H1 (cell line): ENCODE measurements at regions not wholly inside any gene's neighbourhood (a gene's known extent, or its start where the extent isn't known, plus 50 kb on each side); places are given as distances from the start of the nearest gene placed in this dataset.

ENCODE experiments used
- CREB1 ChIP-seq: IDR thresholded peaks from 2 replicates; pipeline ENCODE4 v1.6.1; 2012; ENCODE audit warnings: inconsistent platforms
- TF ChIP-seq, protein P1 (sequence below), 3 experiments: IDR thresholded peaks; 1 replicate in 2 of 3; 2 replicates in 1 of 3; pipeline versions ENCODE4 v1.5.1 to v1.6.1; 2011; ENCODE audit warnings: low read length in 3 of 3, mild to moderate bottlenecking in 3 of 3, inconsistent platforms in 2 of 3, low read depth in 1 of 3, moderate library complexity in 1 of 3; ENCODE audit not compliant: insufficient read depth in 1 of 3; ENCODE audit errors: control extremely low read depth in 1 of 3

GRCh38 chr22:44391015-44391414 is 78.3 kb upstream of the SHISAL1 start:
- no peak for TF ChIP-seq CREB1
- TF ChIP-seq, protein P1, sequence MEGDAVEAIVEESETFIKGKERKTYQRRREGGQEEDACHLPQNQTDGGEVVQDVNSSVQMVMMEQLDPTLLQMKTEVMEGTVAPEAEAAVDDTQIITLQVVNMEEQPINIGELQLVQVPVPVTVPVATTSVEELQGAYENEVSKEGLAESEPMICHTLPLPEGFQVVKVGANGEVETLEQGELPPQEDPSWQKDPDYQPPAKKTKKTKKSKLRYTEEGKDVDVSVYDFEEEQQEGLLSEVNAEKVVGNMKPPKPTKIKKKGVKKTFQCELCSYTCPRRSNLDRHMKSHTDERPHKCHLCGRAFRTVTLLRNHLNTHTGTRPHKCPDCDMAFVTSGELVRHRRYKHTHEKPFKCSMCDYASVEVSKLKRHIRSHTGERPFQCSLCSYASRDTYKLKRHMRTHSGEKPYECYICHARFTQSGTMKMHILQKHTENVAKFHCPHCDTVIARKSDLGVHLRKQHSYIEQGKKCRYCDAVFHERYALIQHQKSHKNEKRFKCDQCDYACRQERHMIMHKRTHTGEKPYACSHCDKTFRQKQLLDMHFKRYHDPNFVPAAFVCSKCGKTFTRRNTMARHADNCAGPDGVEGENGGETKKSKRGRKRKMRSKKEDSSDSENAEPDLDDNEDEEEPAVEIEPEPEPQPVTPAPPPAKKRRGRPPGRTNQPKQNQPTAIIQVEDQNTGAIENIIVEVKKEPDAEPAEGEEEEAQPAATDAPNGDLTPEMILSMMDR (IDR thresholded peaks at IDR 0.05; ENCODE audit: control extremely low read depth in 1 of 3, insufficient read depth in 1 of 3, low read depth in 1 of 3, low read length in 3 of 3): no peak
